K562 (cell line): ENCODE measurements at regions not wholly inside any gene's neighbourhood (a gene's known extent, or its start where the extent isn't known, plus 50 kb on each side); places are given as distances from the start of the nearest gene placed in this dataset.

Experiments
- ATAC-seq: fragments of 200-7000 bp; cut with Tn5 transposase; 3 replicates; pipeline ENCODE4 v1.9.1; 2020; ENCODE audit warnings: moderate library complexity
- BruUV-seq: library from RNA; stranded (reverse); fragments of 400-500 nt; replicated peaks from 2 replicates; lab custom pipeline; 2021; lab: Mats Ljungman, UMichigan
- CTCF ChIA-PET: fragments of 300-600 bp; formaldehyde crosslinking; extraction: SDS; loops from one replicate; lab custom pipeline; 2021; ENCODE audit warnings: low intra/inter-chr PET ratio; lab: Yijun Ruan, JAX
- POLR2A ChIA-PET: fragments of 300-600, 350-650 bp; sonication (Branson Sonifier 250); formaldehyde crosslinking; extraction: SDS; loops from one replicate; lab custom pipeline; 2021; ENCODE audit warnings: antibody characterized with exemption, inconsistent platforms; lab: Yijun Ruan, JAX
- DNase-seq, 4 experiments: peaks; one replicate each; pipeline versions ENCODE4 v3.0.0 to v3.0.0-alpha.2; 2011 to 2018; ENCODE audit warnings: low spot score in 3 of 4, mixed read lengths in 3 of 4; ENCODE audit errors: extremely low read depth in 1 of 4
- FAIRE-seq: peaks from 2 replicates; lab custom pipeline; 2011; peaks lifted over from hg19 to GRCh38; lab: Jason Lieb, UNC
- H2AFZ ChIP-seq: 2 replicates; pipeline ENCODE4 v1.6.0; 2011; ENCODE audit warnings: low read depth, low read length, control low read depth, inconsistent platforms
- H3K27ac ChIP-seq: fragments of 200-600 bp; 3 replicates; pipeline ENCODE4 v1.8.0; 2011; ENCODE audit warnings: low read depth, mild to moderate bottlenecking, control low read depth, inconsistent platforms, low read length, moderate library complexity, mixed read lengths; ENCODE audit errors: extremely low read depth
- H3K27me3 ChIP-seq, 2 experiments: fragments of 300-600 bp in 1 of 2; 2 replicates in 1 of 2; 3 replicates in 1 of 2; pipeline versions ENCODE4 v1.6.0 to v1.8.0; 2011; ENCODE audit warnings: inconsistent platforms in 2 of 2, low read length in 2 of 2, mild to moderate bottlenecking in 1 of 2, mixed read lengths in 1 of 2, moderate library complexity in 1 of 2; ENCODE audit not compliant: control insufficient read depth in 2 of 2, insufficient read depth in 2 of 2
- H3K36me3 ChIP-seq: fragments of 300-600 bp; 3 replicates; pipeline ENCODE4 v1.8.0; 2011; ENCODE audit warnings: mild to moderate bottlenecking, low read length, inconsistent platforms; ENCODE audit not compliant: control insufficient read depth, insufficient read depth
- H3K4me1 ChIP-seq, 2 experiments: fragments of 200-600 bp in 1 of 2; replicated peaks in 1 of 2; 2 replicates in 1 of 2; 3 replicates in 1 of 2; pipeline versions ENCODE4 v1.5.1 to v1.8.0; 2011; ENCODE audit warnings: inconsistent platforms in 2 of 2, low read length in 2 of 2, mild to moderate bottlenecking in 1 of 2, mixed read lengths in 1 of 2, moderate library complexity in 1 of 2; ENCODE audit not compliant: control insufficient read depth in 2 of 2, insufficient read depth in 2 of 2
- H3K4me2 ChIP-seq: 2 replicates; pipeline ENCODE4 v1.6.1; 2011; ENCODE audit warnings: low read length, control low read depth, inconsistent platforms, mixed read lengths; ENCODE audit not compliant: insufficient read depth
- H3K4me3 ChIP-seq: fragments of 200-600 bp; sonication (generic), shearing (Covaris generic); 2 replicates; pipeline ENCODE4 v1.5.1; 2016; ENCODE audit warnings: control low read depth, inconsistent platforms
- H3K79me2 ChIP-seq: fragments of 200-600 bp; 3 replicates; pipeline ENCODE4 v1.8.0; 2011; ENCODE audit warnings: low read length, inconsistent platforms; ENCODE audit not compliant: control insufficient read depth, insufficient read depth
- H3K9ac ChIP-seq, 2 experiments: 2 replicates each; pipeline versions ENCODE4 v1.6.0 to v1.6.1; 2011; ENCODE audit warnings: low read depth in 2 of 2, low read length in 2 of 2, control low read depth in 1 of 2, inconsistent platforms in 1 of 2, mild to moderate bottlenecking in 1 of 2, mixed read lengths in 1 of 2; ENCODE audit not compliant: insufficient read depth in 1 of 2
- H3K9me1 ChIP-seq: one replicate; pipeline ENCODE4 v1.6.0; 2011; ENCODE audit warnings: inconsistent platforms, mild to moderate bottlenecking, low read length, moderate library complexity; ENCODE audit not compliant: control insufficient read depth, insufficient read depth
- H3K9me3 ChIP-seq: replicated peaks from 2 replicates; pipeline ENCODE4 v1.5.1; 2011; ENCODE audit warnings: low read depth, low read length, inconsistent platforms; ENCODE audit not compliant: control insufficient read depth, insufficient read depth
- H4K20me1 ChIP-seq: replicated peaks from 2 replicates; pipeline ENCODE4 v1.6.1; 2011; ENCODE audit warnings: low read length, inconsistent platforms, mixed read lengths; ENCODE audit not compliant: control insufficient read depth, insufficient read depth
- ARID2 ChIP-seq: fragments of 450-650 bp; IDR thresholded peaks from 2 replicates; pipeline ENCODE4 v1.6.1; 2017; ENCODE audit warnings: antibody characterized with exemption, mild to moderate bottlenecking
- C11orf30 ChIP-seq: fragments of 450-650 bp; IDR thresholded peaks from 2 replicates; pipeline ENCODE4 v1.6.1; 2016; ENCODE audit warnings: low read depth, mild to moderate bottlenecking
- DLX4 ChIP-seq: fragments of 250-450 bp; sonication (Bioruptor Pico); IDR thresholded peaks from 2 replicates; pipeline ENCODE4 v1.6.1; 2021; ENCODE audit warnings: mild to moderate bottlenecking
- FIP1L1 ChIP-seq: fragments of 200-400 bp; formaldehyde crosslinking; IDR thresholded peaks from 2 replicates; pipeline ENCODE4 v1.6.1; 2018; ENCODE audit warnings: mild to moderate bottlenecking, low read depth, low read length; ENCODE audit not compliant: poor library complexity, severe bottlenecking
- FOSL1 ChIP-seq: fragments of 200-800 bp; sonication (Bioruptor generic); conservative IDR thresholded peaks from 2 replicates; pipeline ENCODE4 v1.6.1; 2016; ENCODE audit warnings: missing genetic modification characterization, missing compliant biosample characterization
- FOXA3 ChIP-seq, 2 experiments: fragments of 450-650 bp in 1 of 2; sonication (generic) in 1 of 2; formaldehyde crosslinking; IDR thresholded peaks in 1 of 2; conservative IDR thresholded peaks in 1 of 2; 2 replicates each; pipeline versions ENCODE4 v1.4.0 to v1.8.0; 2020 to 2022; ENCODE audit warnings: mild to moderate bottlenecking in 2 of 2, missing genetic modification reagents in 1 of 2
- FOXK2 ChIP-seq, 2 experiments: fragments of 450-650 bp; IDR thresholded peaks in 1 of 2; conservative IDR thresholded peaks in 1 of 2; 2 replicates each; pipeline ENCODE4 v1.6.1; 2016; ENCODE audit warnings: low read depth in 2 of 2, mild to moderate bottlenecking in 1 of 2
- FUS ChIP-seq: fragments of 200-400 bp; formaldehyde crosslinking; optimal IDR thresholded peaks from 2 replicates; pipeline ENCODE3; 2017; ENCODE audit warnings: low read depth, low read length
- JUN ChIP-seq, 2 experiments: sonication (generic) in 1 of 2; formaldehyde crosslinking in 1 of 2; IDR thresholded peaks; 2 replicates each; pipeline versions ENCODE4 v1.6.1 to v1.8.0; 2012 to 2022; ENCODE audit warnings: borderline replicate concordance in 2 of 2, mild to moderate bottlenecking in 2 of 2, improper control_type of control experiment in 1 of 2, low read depth in 1 of 2, low read length in 1 of 2, missing genetic modification reagents in 1 of 2
- KDM5B ChIP-seq: fragments of 200-600 bp; sonication (generic); IDR thresholded peaks from 2 replicates; pipeline ENCODE4 v1.6.1; 2012; ENCODE audit warnings: low read depth, mild to moderate bottlenecking, moderate library complexity, low read length, control low read depth, inconsistent platforms; ENCODE audit not compliant: insufficient replicate concordance
- NR2C2 ChIP-seq, 2 experiments: fragments of 200-800 bp in 1 of 2; sonication (Bioruptor generic) in 1 of 2; sonication (generic) in 1 of 2; formaldehyde crosslinking in 1 of 2; IDR thresholded peaks; 2 replicates each; pipeline versions ENCODE4 v1.6.1 to v1.8.0; 2016 to 2022; ENCODE audit warnings: mild to moderate bottlenecking in 1 of 2, missing compliant biosample characterization in 1 of 2, missing genetic modification characterization in 1 of 2, missing genetic modification reagents in 1 of 2
- POLR2AphosphoS2 ChIP-seq: IDR thresholded peaks from 2 replicates; pipeline ENCODE4 v1.6.1; 2012; ENCODE audit warnings: low read length, improper control_type of control experiment
- RBM15 ChIP-seq: fragments of 200-400 bp; formaldehyde crosslinking; IDR thresholded peaks from 2 replicates; pipeline ENCODE4 v1.6.1; 2018; ENCODE audit warnings: mild to moderate bottlenecking, low read length, moderate library complexity; ENCODE audit not compliant: insufficient read depth
- RFX1 ChIP-seq: fragments of 450-650 bp; IDR thresholded peaks from 2 replicates; pipeline ENCODE4 v1.6.1; 2016; ENCODE audit warnings: mild to moderate bottlenecking, moderate library complexity
- SPI1 ChIP-seq: IDR thresholded peaks from 2 replicates; pipeline ENCODE4 v1.6.1; 2011; ENCODE audit warnings: low read depth, low read length, control low read depth, borderline replicate concordance
- SREBF2 ChIP-seq: sonication (generic); formaldehyde crosslinking; IDR thresholded peaks from 2 replicates; pipeline ENCODE4 v1.4.0; 2020; ENCODE audit warnings: mild to moderate bottlenecking, missing genetic modification reagents
- TEAD4 ChIP-seq, 2 experiments: sonication (generic) in 1 of 2; formaldehyde crosslinking in 1 of 2; IDR thresholded peaks; 2 replicates each; pipeline versions ENCODE4 v1.6.1 to v1.8.0; 2012 to 2022; ENCODE audit warnings: borderline replicate concordance in 1 of 2, inconsistent platforms in 1 of 2, low read length in 1 of 2, mild to moderate bottlenecking in 1 of 2, missing genetic modification reagents in 1 of 2
- THRB ChIP-seq: fragments of 450-650 bp; formaldehyde crosslinking; conservative IDR thresholded peaks from 2 replicates; pipeline ENCODE4 v1.4.0; 2022; ENCODE audit warnings: mild to moderate bottlenecking, missing genetic modification characterization
- ZC3H4 ChIP-seq: sonication (generic); formaldehyde crosslinking; IDR thresholded peaks from 2 replicates; pipeline ENCODE4 v1.9.0; 2021; ENCODE audit warnings: missing genetic modification reagents, borderline replicate concordance
- ZNF668 ChIP-seq: fragments of 250-450 bp; sonication (Bioruptor Pico); IDR thresholded peaks from 2 replicates; pipeline ENCODE4 v1.8.0; 2022; ENCODE audit warnings: mild to moderate bottlenecking, inconsistent platforms
- WGBS: fragments of 100-300 bp; shearing (Covaris generic); methylation state at CpG from one replicate; pipeline ENCODE4 v1.1.6; 2016; ENCODE audit warnings: low coverage, mixed read lengths; ENCODE audit not compliant: insufficient coverage; ENCODE audit errors: missing lambda C conversion rate; 5-methylcytosine and 5-hydroxymethylcytosine counted together
- in situ Hi-C: fragments of 300-500 bp; cut with MboI; formaldehyde crosslinking; loops from 4 replicates; pipeline ENCODE4 v1.15.0; 2018; ENCODE audit warnings: inconsistent platforms, mixed read lengths
- intact Hi-C: fragments of 100-400 bp; cut with micrococcal nuclease; formaldehyde crosslinking; loops from 2 replicates; pipeline ENCODE4 v1.14.2; 2022

- Histone ChIP-seq H3K4me2 (no peak overlapping the region), H3K9me3 (peaks cover 2% of the 10 kb centered on the region), H3K4me3 (no peak overlapping the region)
- CTCF ChIA-PET = no interaction called here
- intact Hi-C loops = no loop called here
- TF ChIP-seq RFX1 (no peak), DLX4 (CRISPR knock-in tag) (no peak), FOSL1 (tag) (no peak), FUS (no peak), FOXA3 (CRISPR knock-in tag; conservative IDR thresholded peaks at IDR 0.05 in 1 of 2, IDR thresholded peaks at IDR 0.05 in 1 of 2) (no peak), RBM15 (no peak), THRB (CRISPR knock-in tag) (no peak), POLR2AphosphoS2 (no peak), KDM5B (no peak), ZNF668 (CRISPR knock-in tag) (no peak), FOXK2 (conservative IDR thresholded peaks at IDR 0.05 in 1 of 2, IDR thresholded peaks at IDR 0.05 in 1 of 2; ENCODE audit: low read depth in 2 of 2) (no peak), NR2C2 (CRISPR knock-in tag; IDR thresholded peaks at IDR 0.05) (no peak), NR2C2 (tag; IDR thresholded peaks at IDR 0.05) (no peak), JUN (IDR thresholded peaks at IDR 0.05; ENCODE audit: borderline replicate concordance, low read depth, low read length) (no peak), JUN (CRISPR knock-in tag; IDR thresholded peaks at IDR 0.05; ENCODE audit: borderline replicate concordance) (no peak), SPI1 (no peak), ZC3H4 (CRISPR knock-in tag) (no peak), TEAD4 (IDR thresholded peaks at IDR 0.05; ENCODE audit: low read length) (no peak), TEAD4 (CRISPR knock-in tag; IDR thresholded peaks at IDR 0.05; ENCODE audit: borderline replicate concordance) (no peak), SREBF2 (CRISPR knock-in tag) (no peak), FIP1L1 (no peak), ARID2 (no peak), C11orf30 (no peak)
- TF ChIP-seq, all 486 proteins: peak for 0
- 3% methylated on average over 2 of the region's 2 CpGs for WGBS
- Histone ChIP-seq H3K79me2 (no peaks in the 10 kb centered on the region), H3K36me3 (no peaks in the 10 kb centered on the region), H3K27me3 (no peaks in the 10 kb centered on the region), H4K20me1 (no peaks in the 10 kb centered on the region), H3K27ac (no peak overlapping the region), H3K9ac (no peak overlapping the region), H3K4me1 (no peaks in the 10 kb centered on the region), H3K9me1 (no peaks in the 10 kb centered on the region), H2AFZ (no peak overlapping the region)
- BruUV-seq = no TSS peak
- FAIRE-seq (no peak), DNase-seq (no peak), ATAC-seq (no peak)
- in situ Hi-C loops = no loop called here
- POLR2A ChIA-PET = no interaction called here
Observed at GRCh38 chr10:65306201-65306600, 1619.6 kb upstream of the LRRTM3 start.
